Activated CD4-positive, alpha-beta memory T cell treated with anti-CD3 and anti-CD28 coated beads, Interleukin-2, amount 10 ng/mL, durations not matched to agents 7 days and 5 days (primary cell): ENCODE measurements at regions not wholly inside any gene's neighbourhood (a gene's known extent, or its start where the extent isn't known, plus 50 kb on each side); places are given as distances from the start of the nearest gene placed in this dataset.

Source experiments
- CTCF ChIA-PET: fragments of 350-600 bp; sonication (Branson Sonifier 250); formaldehyde crosslinking; loops from one replicate; lab custom pipeline; 2021; ENCODE audit warnings: antibody characterized with exemption, inconsistent platforms; lab: Charles Lee
- POLR2A ChIA-PET: fragments of 350-600 bp; sonication (Branson Sonifier 250); formaldehyde crosslinking; loops from one replicate; lab custom pipeline; 2021; ENCODE audit warnings: antibody characterized with exemption; lab: Charles Lee
- DNase-seq: peaks from one replicate; pipeline ENCODE4 v3.0.0-alpha.2; 2020
- H3K27ac Mint-ChIP-seq: one replicate; pipeline ENCODE4 v1.8.0; 2021; ENCODE audit warnings: mild to moderate bottlenecking, mixed read lengths
- H3K27me3 Mint-ChIP-seq: one replicate; pipeline ENCODE4 v1.8.0; 2021; ENCODE audit warnings: mixed read lengths
- H3K36me3 Mint-ChIP-seq: one replicate; pipeline ENCODE4 v1.8.0; 2021; ENCODE audit warnings: low read depth, mixed read lengths
- H3K4me1 Mint-ChIP-seq: one replicate; pipeline ENCODE4 v1.8.0; 2021; ENCODE audit warnings: mixed read lengths
- H3K4me3 Mint-ChIP-seq: one replicate; pipeline ENCODE4 v1.8.0; 2021; ENCODE audit warnings: mild to moderate bottlenecking, mixed read lengths
- H3K9me3 Mint-ChIP-seq: one replicate; pipeline ENCODE4 v1.8.0; 2021; ENCODE audit warnings: mixed read lengths

DNA sequence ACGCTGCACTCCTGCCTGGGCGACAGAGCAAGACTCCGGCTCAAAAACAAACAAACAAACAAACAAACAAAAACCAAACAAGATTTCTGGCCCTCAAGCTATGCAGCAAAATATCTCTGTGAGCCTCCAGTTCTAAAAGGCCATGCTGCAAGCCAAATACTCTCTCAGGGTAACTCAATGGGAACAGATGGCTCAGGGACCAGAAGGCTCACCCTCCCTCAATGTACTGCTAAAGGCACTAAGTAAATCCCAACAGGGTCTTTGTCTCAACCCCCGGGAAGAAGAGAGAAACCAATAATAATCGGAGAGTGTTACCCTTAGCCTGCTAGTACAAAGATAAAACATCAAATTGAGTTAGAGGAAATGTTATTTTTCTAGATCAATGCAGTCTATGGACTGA is 119.7 kb upstream of the ZC3H12C start:
- Mint-ChIP-seq H3K9me3 (no peaks in the 10 kb centered on the region), H3K4me1 (peaks cover 7% of the 10 kb centered on the region), H3K27me3 (peaks cover 18% of the 10 kb centered on the region), H3K4me3 (no peak overlapping the region), H3K27ac (no peak overlapping the region), H3K36me3 (no peaks in the 10 kb centered on the region)
- ChIA-PET CTCF (no interaction called here), POLR2A (no interaction called here)
- no peak for DNase-seq

DNA sequence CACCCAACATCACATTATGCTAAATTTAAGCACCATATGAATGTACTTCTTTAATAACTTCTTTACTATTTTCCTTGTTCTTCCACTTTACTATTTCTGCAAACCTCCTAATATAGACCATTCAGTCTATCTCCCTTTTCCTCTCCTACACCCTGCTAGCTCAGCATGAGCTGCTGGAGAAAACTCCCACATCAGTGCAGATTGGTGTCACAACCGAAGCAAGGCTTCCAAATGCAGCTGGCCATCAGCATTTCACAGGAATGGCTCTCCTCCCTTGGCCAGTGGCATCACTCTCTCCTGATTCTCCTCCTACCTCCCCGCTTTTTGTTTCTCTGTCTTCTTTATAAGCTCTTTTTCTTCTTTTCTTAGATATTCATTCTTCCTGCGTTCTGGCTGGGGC is 118.7 kb upstream of the ZC3H12C start:
- CTCF ChIA-PET = no interaction called here
- peaks cover 7% of the 10 kb centered on the region for H3K4me1 Mint-ChIP-seq
- no peak overlapping the region for H3K4me3 Mint-ChIP-seq
- no peaks in the 10 kb centered on the region for H3K36me3 Mint-ChIP-seq
- POLR2A ChIA-PET = no interaction called here
- no peak for DNase-seq
- no peaks in the 10 kb centered on the region for H3K9me3 Mint-ChIP-seq
- no peak overlapping the region for H3K27ac Mint-ChIP-seq
- peaks cover 20% of the 10 kb centered on the region for H3K27me3 Mint-ChIP-seq

DNA sequence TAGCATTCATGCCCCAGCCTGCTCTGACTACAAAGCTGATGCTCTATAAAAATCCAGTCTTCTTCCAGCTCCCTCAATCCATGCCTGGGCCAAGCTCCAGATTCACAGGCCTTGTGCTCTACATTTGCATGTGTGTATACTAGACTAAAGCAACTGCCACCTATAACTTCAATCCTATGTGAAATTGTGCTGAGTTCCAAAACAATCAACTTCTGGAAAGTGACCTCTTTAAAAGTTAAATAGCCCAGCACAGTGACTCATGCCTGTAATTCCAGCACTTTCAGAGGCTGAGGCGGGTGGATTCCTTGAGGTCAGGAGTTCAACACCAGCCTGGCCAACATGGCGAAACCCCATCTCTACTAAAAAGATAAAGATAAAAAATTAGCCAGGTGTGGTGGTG is 114.3 kb upstream of the ZC3H12C start:
- Mint-ChIP-seq H3K9me3 (no peaks in the 10 kb centered on the region), H3K4me1 (no peaks in the 10 kb centered on the region), H3K27me3 (peaks cover 28% of the 10 kb centered on the region), H3K36me3 (no peaks in the 10 kb centered on the region), H3K27ac (no peak overlapping the region), H3K4me3 (no peak overlapping the region)
- DNase-seq = no peak
- ChIA-PET POLR2A (no interaction called here), CTCF (no interaction called here)

DNA sequence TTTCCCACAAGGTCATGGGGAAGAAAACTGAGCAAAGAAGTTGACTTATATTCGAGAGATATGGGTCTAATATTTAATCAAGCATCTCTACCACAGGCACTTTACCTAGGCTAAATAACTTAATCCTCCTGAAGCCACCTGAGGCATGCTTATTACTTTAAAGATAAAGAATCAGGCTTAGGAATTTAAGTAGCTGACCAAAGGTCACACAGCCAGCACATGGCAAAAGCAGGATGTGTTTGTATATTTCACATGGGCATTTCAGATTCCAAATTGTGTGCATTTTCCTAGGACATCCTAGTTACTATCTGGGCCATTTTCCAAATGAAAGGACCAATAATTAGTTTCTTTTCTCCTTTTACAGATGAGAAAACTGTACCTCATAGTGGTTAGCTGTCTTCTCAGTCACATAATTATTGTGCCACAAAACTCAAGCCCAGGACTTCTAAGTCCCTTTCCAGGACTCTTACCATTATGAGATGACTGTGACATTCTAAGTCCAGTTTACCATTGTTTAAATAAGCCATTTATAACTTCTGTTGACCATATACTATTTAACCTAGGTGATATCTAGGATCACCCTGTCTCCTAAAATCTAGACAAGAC is 112.1 kb upstream of the ZC3H12C start:
- H3K4me3 Mint-ChIP-seq = no peak overlapping the region
- CTCF ChIA-PET = no interaction called here

DNA sequence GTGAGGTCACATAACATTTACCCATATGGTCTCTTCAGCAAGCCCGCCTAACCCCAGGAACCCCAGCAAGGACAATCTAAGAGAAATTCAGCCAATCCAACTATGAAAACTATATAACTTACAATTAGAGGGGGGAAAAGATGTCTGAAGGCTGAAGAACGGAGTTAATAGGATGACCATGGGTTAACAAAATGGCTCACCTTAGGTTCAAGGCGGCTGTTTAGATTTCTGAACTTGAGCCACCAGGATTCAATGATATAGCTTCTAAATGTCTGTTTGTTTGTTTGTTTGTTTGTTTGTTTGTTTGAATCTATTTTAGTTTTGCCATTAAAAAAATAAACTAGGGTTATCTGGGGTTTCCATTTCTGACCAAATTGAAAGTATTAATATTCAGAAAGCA is 109.8 kb upstream of the ZC3H12C start:
- DNase-seq = no peak
- Mint-ChIP-seq H3K36me3 (no peaks in the 10 kb centered on the region), H3K4me1 (peaks cover 9% of the 10 kb centered on the region), H3K4me3 (no peak overlapping the region), H3K9me3 (peaks cover 6% of the 10 kb centered on the region), H3K27me3 (peaks cover 15% of the 10 kb centered on the region), H3K27ac (no peak overlapping the region)
- ChIA-PET POLR2A (no interaction called here), CTCF (no interaction called here)

More for the DNA sequence above, 112.1 kb upstream of the ZC3H12C start:
- peaks cover 4% of the 10 kb centered on the region for H3K9me3 Mint-ChIP-seq
- no peak overlapping the region for H3K27ac Mint-ChIP-seq
- DNase-seq = no peak
- POLR2A ChIA-PET = no interaction called here
- no peaks in the 10 kb centered on the region for H3K36me3 Mint-ChIP-seq
- H3K27me3 Mint-ChIP-seq = peaks cover 18% of the 10 kb centered on the region
- H3K4me1 Mint-ChIP-seq = peaks cover 9% of the 10 kb centered on the region

DNA sequence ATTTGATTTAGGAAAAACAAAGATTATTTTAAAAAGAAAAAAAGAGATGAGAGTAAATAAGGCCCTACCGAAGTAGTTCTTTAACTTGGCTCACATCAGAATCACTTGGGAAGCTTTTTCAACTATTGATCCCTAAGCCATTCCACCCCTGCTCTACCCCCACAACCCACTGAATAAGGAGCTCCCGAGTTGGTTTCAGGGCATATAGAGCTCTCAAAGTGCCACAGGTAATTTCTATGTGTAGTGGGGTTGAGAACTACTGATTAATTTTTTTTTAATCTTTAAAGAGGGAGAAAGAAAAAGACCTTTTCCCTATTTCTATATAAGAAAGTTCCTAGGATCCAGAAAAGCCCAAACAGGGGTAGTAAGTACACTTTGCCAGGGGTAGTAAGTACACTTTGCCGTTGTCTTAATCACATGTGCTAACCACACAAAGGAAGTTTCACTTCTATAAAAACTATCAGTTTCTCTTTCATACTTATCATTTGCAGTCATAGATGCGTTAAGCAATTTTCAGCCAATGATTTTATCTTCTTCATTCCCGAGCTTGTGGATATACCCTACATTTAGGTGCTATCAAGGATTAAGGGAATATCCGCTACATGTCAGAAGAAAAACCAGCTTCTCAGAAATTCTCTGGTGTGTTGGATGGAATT is 108.4 kb upstream of the ZC3H12C start:
- ChIA-PET POLR2A (no interaction called here), CTCF (no interaction called here)
- H3K27me3 Mint-ChIP-seq = peaks cover 13% of the 10 kb centered on the region
- peaks cover 6% of the 10 kb centered on the region for H3K9me3 Mint-ChIP-seq
- H3K27ac Mint-ChIP-seq = no peak overlapping the region
- no peak overlapping the region for H3K4me3 Mint-ChIP-seq
- DNase-seq = no peak
- peaks cover 9% of the 10 kb centered on the region for H3K4me1 Mint-ChIP-seq
- no peaks in the 10 kb centered on the region for H3K36me3 Mint-ChIP-seq

DNA sequence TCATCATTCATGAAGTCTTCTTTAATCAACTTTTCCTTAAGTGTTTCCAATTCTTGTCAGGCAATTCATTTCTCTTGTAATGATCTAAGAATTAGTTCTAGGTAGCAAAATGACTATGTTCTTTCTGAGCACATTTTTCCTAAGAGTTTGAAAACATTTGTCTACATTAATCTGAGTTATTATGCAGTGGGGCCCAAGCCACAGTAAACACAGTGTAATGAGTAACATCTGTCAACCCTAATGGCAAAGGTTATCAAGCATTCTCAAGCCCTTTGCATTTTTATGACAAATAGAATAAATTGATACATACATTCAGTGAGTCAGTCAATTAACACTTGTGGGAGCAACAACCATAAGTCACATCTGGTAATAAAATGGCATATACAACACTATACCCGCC is 106.7 kb upstream of the ZC3H12C start:
- Mint-ChIP-seq H3K4me1 (peaks cover 9% of the 10 kb centered on the region), H3K27ac (no peak overlapping the region), H3K4me3 (no peak overlapping the region), H3K27me3 (peaks cover 10% of the 10 kb centered on the region), H3K9me3 (peaks cover 6% of the 10 kb centered on the region), H3K36me3 (no peaks in the 10 kb centered on the region)
- CTCF ChIA-PET = no interaction called here
- POLR2A ChIA-PET = no interaction called here
- DNase-seq = no peak

DNA sequence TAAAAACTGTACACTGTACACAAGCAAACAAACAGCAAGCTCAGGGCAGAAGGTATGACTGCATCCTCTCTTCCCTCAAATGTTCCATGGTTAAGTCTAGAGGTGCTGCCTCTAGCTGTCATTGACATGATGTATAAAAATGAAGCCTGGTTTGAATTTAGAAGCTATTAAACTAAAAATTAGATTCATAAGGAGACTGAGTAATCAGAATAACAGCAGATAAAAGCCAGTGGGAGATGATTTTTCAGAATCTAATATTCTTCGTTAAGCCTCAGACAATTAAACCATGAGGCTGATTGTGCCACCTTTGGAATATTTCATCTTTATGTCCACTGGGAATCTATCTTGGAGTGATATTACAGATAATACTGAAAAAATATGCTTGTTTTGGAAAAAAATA is 101.4 kb upstream of the ZC3H12C start:
- H3K4me3 Mint-ChIP-seq = no peak overlapping the region
- DNase-seq = no peak
- ChIA-PET CTCF (interaction anchor here (0.5 kb wide), 1 partner anchor 443 kb away, joined by 5 read pairs; no protein-coding TSS in a partner anchor), POLR2A (no interaction called here)
- H3K4me1 Mint-ChIP-seq = no peaks in the 10 kb centered on the region
- H3K27ac Mint-ChIP-seq = no peak overlapping the region
- H3K9me3 Mint-ChIP-seq = no peaks in the 10 kb centered on the region
- H3K27me3 Mint-ChIP-seq = peaks cover 8% of the 10 kb centered on the region
- H3K36me3 Mint-ChIP-seq = no peaks in the 10 kb centered on the region

DNA sequence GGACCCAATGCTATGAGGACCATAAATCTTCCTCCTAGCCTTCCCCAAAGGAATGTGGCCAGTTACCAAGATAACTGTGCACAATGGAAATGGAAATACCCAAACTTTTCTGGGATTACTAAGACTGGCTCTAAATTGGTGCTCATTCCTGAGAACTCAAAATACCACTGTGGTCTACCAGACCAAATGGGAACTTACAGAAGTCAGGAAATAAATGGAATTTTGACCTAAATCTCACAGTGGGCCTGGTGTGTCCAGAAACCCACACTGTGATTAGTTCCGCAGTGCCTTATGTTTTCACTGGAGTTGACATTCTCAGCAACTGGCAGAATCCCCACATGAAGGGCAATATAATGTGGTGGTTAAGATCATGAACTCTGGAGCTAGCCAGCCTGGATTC is 99.4 kb upstream of the ZC3H12C start:
- Mint-ChIP-seq H3K36me3 (no peaks in the 10 kb centered on the region), H3K4me3 (no peak overlapping the region), H3K4me1 (no peaks in the 10 kb centered on the region), H3K9me3 (no peaks in the 10 kb centered on the region), H3K27ac (no peak overlapping the region), H3K27me3 (peaks cover 8% of the 10 kb centered on the region)
- no peak for DNase-seq
- POLR2A ChIA-PET = no interaction called here
- CTCF ChIA-PET = no interaction called here

DNA sequence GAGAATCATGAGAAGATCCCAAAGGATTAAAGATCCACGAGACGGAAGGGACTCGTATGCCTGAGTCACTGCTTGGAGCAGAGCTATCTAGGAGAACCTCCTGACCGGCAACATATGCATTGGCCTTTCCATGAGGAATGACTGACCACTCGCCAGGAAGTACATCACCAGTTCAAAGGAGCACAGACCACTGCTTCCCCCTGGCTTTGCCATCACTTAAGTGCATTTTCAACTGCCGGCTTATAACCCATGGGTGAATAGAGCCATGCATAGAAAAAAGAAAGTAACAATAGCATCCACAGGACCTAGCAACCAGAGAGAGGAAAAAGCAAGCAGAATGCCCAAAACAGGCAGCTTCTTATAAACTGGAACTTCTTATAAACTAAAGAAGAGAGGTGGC is 98.3 kb upstream of the ZC3H12C start:
- CTCF ChIA-PET = no interaction called here
- Mint-ChIP-seq H3K4me3 (no peak overlapping the region), H3K27me3 (peaks cover 8% of the 10 kb centered on the region), H3K4me1 (no peaks in the 10 kb centered on the region), H3K9me3 (no peaks in the 10 kb centered on the region), H3K36me3 (no peaks in the 10 kb centered on the region), H3K27ac (no peak overlapping the region)
- POLR2A ChIA-PET = no interaction called here
- no peak for DNase-seq

DNA sequence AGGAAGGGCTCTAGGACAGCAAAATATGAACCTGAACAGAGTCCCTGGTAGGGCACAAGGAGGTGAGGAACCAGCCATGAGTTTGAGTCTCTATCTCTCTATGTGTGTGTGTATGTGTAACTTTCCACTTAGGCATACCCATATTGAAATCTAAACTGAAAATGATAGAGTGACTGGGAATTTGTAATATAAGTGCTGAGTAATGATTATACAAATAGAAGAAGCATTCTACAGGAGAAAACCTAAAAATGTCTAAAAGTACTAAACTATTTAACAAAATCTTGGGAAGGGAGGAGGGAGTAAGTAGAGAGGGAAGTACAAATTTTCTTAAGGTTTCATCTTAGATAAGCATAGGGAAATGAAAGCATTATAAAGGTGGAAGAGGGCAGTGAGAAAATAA is 97.1 kb upstream of the ZC3H12C start:
- H3K36me3 Mint-ChIP-seq = no peaks in the 10 kb centered on the region
- no peak for DNase-seq
- H3K4me3 Mint-ChIP-seq = no peak overlapping the region
- ChIA-PET CTCF (no interaction called here), POLR2A (no interaction called here)
- no peaks in the 10 kb centered on the region for H3K9me3 Mint-ChIP-seq
- H3K4me1 Mint-ChIP-seq = no peaks in the 10 kb centered on the region
- H3K27ac Mint-ChIP-seq = no peak overlapping the region
- H3K27me3 Mint-ChIP-seq = peaks cover 8% of the 10 kb centered on the region

DNA sequence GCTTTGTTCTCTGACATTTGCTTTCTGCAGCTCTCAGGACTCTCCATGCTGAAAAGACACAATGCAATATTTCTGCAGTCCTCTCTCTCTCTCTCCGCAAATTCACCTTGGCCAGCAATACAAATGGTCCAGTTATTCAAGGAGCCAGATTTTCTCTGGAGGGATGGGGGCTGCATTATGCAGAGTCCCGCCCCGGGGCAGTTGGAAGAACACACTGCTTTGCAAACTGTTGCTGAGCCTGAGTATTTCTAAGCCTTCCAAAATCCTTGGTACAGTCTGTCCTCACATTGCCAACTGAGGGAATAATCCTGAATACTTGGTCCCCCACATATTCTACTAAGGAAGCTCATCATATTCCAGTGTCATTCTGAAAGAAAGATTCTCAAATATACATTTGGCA is 94.3 kb upstream of the ZC3H12C start:
- H3K27me3 Mint-ChIP-seq = peaks cover 2% of the 10 kb centered on the region
- DNase-seq = no peak
- POLR2A ChIA-PET = no interaction called here
- no peak overlapping the region for H3K27ac Mint-ChIP-seq
- no peaks in the 10 kb centered on the region for H3K36me3 Mint-ChIP-seq
- CTCF ChIA-PET = no interaction called here
- H3K9me3 Mint-ChIP-seq = no peaks in the 10 kb centered on the region
- H3K4me3 Mint-ChIP-seq = no peak overlapping the region
- H3K4me1 Mint-ChIP-seq = no peaks in the 10 kb centered on the region

DNA sequence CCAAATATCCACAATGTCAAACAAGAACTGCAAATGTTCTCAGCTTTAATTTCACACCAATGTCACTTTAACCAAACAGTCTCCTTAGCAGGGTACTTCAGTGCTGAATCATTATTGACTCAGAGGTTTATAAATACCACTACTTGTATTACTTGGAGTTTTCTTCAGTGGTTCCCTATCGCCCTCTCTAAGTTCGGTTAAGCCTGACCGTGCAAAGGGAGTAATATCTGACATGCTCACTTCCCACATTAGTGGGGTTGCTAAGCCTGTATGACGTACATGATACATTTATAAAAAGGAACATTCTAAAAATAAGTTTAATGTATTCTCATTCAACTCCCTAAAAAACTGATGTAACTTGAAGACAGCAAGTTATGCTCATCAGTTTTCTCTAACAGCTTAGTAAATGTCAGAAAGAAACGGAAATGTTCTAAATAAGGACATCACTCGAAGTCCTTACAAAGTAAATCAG is 93.1 kb upstream of the ZC3H12C start:
- POLR2A ChIA-PET = no interaction called here
- H3K4me3 Mint-ChIP-seq = no peak overlapping the region

DNA sequence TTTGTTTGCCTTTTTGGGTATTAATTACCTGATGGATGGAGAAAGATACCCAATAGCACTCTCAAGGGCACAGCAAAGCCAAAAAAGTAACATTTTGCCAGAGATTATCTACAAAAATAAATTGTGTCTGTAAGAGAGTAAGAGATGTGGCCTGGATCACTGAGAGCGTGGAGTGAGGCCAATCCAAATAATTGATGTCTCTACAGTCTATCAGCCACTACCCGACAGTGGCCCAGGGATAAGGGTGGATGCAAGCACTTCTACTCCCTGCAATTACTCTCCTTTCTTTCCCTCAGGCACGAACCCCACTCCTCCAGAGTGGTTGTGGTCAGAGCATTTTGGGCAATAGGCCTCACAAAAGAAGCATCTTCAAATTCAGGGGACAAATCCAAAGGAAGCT is 92.3 kb upstream of the ZC3H12C start:
- H3K4me1 Mint-ChIP-seq = no peaks in the 10 kb centered on the region
- peaks cover 4% of the 10 kb centered on the region for H3K27me3 Mint-ChIP-seq
- H3K36me3 Mint-ChIP-seq = no peaks in the 10 kb centered on the region
- CTCF ChIA-PET = no interaction called here
- POLR2A ChIA-PET = no interaction called here
- DNase-seq = no peak
- H3K27ac Mint-ChIP-seq = no peak overlapping the region
- no peak overlapping the region for H3K4me3 Mint-ChIP-seq
- no peaks in the 10 kb centered on the region for H3K9me3 Mint-ChIP-seq

More for the DNA sequence above, 93.1 kb upstream of the ZC3H12C start:
- peaks cover 3% of the 10 kb centered on the region for H3K27me3 Mint-ChIP-seq
- no peaks in the 10 kb centered on the region for H3K36me3 Mint-ChIP-seq
- no peaks in the 10 kb centered on the region for H3K9me3 Mint-ChIP-seq
- CTCF ChIA-PET = no interaction called here
- no peaks in the 10 kb centered on the region for H3K4me1 Mint-ChIP-seq
- no peak overlapping the region for H3K27ac Mint-ChIP-seq
- no peak for DNase-seq
